GM21717 (cell line): ENCODE measurements at regions not wholly inside any gene's neighbourhood (a gene's known extent, or its start where the extent isn't known, plus 50 kb on each side); places are given as distances from the start of the nearest gene placed in this dataset.

Experiments
- ATAC-seq: cut with Tn5 transposase; IDR thresholded peaks from one replicate; pipeline ENCODE4 v1.9.1; 2021; ENCODE audit warnings: mild to moderate bottlenecking, moderate library complexity; ENCODE audit not compliant: unreplicated experiment

DNA sequence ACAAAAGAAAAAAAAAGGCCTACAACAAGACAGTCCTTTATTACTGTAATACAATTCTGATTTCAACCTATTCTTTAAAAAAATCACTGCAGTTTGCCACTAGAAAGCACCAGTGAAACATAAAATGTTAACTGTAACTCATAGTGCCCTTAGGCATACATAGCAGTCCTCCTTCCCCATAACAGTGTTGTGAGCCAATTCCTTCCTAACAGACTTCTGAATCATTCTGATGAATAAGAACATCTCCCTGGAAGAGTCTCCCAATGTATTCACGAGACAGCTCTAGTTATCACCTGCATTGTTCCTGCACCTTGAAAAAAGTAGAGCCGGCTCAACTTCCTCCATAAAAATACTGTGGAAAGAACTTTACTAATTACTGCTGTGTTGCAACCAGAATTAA lies 213.6 kb upstream of the FSCB start:
- no peak for ATAC-seq

DNA sequence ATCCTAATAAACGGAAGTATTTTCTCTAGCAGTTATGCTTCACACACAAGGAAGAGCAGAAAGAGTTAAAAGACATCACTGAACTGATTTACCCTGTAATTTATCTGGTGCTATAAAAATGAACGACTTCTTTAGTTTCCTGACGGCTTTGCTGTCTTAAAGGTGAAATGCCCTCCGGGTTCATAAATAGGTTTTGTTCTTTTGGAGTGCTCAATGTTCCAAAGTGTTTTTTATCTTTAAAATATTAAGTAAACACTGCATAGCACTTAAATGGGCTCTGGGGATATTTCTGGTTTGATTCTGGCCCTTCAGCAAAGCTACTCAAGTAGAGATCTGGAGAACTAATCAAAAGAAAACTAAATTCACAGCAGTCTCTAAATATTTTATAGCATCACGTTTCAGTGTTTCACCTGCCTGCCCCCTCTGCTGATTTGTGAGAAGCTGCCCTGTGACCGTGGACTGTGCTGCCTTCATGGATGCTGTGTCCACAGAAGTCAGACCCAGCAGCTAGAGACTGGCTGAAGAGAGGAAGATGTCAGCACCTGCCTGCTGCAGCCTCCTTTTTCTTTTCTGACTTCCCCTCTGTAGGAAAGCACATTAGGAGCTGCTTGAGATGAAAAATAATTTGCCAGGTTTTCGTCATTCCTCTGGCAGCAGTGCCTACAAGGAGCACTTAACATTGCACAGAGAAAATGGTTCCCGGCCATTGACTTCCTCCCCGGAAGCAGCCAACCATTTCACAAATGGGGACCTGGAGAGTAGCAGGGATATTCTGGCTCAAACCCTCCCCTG lies 205.1 kb upstream of the FSCB start:
- no peak for ATAC-seq

GRCh38 chr14:44701563-44702263 lies 194.6 kb upstream of the FSCB start:
- no peak for ATAC-seq

DNA sequence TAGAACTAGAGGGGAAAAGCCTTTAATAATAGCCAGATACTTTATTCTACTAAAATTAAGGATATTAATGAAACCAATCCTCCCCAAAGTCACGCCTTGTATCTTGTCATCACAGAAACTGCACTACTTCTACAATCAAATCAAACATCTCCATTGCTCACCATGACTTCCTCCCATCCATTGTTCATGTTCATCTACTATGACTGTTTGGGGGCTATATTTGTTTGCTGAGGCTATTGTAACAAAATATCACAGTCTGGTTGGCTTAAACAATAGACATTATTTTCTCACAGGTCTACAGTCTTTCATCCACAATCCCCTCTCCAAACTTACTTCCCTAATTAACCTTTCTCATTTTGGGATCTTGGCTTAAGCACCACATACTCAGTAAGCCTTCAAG lies 193.6 kb upstream of the FSCB start:
- ATAC-seq: no peak

GRCh38 chr14:44700184-44700583 lies 193.1 kb upstream of the FSCB start:
- no peak for ATAC-seq

- ATAC-seq: no peak
These were observed 192.3 kb upstream of the FSCB start for GRCh38 chr14:44699391-44699790.

DNA sequence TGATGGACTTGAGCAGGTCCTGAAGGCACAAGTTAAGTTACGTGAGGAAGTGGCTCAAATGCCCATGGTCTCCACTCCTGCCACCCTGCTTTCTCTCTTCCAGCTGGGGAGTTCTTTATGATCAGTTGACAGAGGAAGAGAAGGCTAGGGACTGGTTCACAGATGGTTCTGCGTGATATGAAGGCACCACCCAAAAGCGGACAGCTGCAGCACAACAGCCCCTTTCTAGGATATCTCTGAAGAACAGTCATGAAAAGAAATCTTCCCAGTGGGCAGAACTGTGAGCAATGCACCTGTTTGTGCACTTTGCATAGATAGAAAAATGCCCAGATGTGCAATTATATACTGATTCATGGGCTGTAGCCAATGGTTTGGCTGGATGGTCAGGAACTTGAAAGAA lies 162.4 kb upstream of the FSCB start:
- no peak for ATAC-seq

- ATAC-seq: no peak
These were observed 156.1 kb upstream of the FSCB start for GRCh38 chr14:44663136-44663535.

DNA sequence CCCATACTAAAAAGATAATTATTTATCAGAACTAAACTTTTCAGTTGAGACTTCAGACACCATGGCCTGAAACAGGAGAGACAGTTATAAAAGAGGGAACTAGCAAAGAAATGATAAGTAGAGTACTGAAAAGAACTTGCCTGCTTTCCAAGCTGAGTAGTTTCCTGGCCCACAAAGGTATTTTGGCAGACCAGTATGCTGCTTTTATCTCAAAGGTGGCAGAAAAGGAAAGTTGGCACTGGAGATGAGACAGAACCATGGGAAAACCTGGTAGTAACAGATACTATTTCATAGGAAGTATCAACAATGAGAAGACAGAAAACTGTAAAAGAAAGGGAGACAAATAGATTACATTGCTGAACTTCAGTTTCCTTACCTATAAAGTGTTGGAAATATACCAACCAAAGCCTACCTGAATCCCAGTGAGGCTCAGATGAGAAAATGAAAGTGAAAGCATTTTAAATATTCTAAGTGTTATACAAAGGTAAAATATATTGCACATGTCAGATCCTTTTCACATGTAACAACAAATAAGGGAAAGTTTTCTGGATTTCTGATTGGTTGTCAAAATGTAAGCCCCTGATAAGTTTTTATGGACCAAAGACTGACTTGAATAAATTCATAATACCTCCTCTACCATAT lies 155.3 kb upstream of the FSCB start:
- no peak for ATAC-seq

DNA sequence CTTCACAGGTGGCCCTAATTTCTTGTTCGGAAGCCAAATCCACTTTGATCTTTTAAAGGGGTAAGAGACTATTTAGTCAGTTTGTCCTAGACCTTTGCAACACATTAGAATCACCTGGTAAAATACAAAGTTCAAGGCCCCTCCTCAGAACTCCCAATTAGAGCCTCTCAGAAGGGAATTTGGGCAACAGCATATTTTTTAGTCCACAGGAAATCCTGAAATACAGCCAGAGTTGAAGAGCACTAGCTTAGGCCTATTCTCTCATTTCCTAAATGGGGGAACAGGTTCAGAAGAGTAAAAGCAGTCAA lies 151.3 kb upstream of the FSCB start:
- ATAC-seq: no peak

DNA sequence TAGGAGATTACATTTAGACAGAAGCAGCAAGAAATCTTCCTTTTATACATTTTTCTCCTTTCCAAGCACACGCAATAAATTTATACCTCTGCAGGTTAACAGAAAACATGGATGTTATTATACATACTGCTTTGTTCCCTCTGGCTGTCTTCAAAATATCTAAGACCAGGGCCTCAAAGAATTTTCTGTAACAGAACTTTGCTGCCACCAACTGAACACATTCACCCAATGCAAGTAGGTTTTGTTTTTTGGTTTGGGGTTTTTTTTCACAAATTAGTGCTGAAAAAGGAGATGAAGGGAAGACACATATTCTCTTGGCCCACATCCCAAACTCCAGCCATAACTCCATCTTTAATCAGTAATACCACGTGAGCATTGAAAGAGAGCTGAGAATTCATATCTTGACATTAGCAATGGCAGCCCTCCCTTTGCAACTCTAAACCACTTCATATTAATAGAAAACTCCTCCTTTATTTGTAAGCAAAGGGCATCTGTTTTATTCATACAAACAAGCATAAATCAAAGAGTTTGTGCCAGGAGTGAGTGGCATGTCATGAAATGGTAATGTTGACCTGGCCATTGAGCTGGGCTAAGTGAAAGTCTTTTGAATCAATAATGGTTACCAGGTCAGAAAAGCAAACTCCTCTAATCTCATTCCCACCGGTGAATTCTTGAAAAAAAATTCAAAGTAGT lies 150.8 kb upstream of the FSCB start:
- ATAC-seq: no peak

GRCh38 chr14:44657203-44657602 lies 150.1 kb upstream of the FSCB start:
- no peak for ATAC-seq

DNA sequence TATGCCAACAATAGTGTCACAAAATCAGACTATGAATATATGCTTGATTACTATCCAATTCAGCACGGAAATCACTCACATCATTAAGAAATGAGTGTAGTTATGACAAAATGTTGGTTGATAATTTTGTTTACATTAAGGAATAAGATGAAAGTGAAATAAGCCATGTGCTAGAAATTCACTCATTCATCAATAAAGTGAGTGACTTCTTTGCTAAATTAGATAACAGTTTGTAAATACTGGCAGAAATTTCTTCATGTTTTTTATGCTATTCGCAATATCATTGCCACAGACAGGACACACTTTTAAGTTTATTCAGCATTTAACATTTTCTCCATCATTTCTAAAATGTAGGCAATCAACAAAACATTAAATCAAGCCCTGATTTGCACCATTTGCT lies 147.5 kb upstream of the FSCB start:
- ATAC-seq: no peak

- ATAC-seq: no peak
These were observed 146.6 kb upstream of the FSCB start for GRCh38 chr14:44653641-44654040.

GRCh38 chr14:44652640-44653039 lies 145.6 kb upstream of the FSCB start:
- ATAC-seq: no peak

DNA sequence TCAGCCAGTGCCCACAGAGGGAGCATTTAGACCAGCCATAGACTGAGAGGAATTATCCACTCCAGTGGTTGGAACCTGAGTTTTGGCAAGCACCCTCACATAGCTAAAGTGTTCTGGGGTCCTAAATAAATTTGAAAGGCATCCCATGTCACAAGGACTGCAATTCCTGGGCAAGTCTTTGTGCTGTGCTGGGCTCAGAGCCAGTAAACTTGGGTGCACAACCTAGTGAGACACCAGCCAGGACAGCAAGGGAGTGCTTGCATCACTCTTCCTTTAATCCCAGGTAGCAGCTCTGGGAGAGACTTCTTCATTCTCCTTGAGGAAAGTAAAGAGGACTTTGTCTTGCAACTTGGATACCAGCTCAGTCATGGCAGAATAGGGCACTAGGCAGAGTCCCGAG lies 142.0 kb upstream of the FSCB start:
- ATAC-seq: no peak

GRCh38 chr14:44640416-44640815 lies 133.3 kb upstream of the FSCB start:
- ATAC-seq: no peak

DNA sequence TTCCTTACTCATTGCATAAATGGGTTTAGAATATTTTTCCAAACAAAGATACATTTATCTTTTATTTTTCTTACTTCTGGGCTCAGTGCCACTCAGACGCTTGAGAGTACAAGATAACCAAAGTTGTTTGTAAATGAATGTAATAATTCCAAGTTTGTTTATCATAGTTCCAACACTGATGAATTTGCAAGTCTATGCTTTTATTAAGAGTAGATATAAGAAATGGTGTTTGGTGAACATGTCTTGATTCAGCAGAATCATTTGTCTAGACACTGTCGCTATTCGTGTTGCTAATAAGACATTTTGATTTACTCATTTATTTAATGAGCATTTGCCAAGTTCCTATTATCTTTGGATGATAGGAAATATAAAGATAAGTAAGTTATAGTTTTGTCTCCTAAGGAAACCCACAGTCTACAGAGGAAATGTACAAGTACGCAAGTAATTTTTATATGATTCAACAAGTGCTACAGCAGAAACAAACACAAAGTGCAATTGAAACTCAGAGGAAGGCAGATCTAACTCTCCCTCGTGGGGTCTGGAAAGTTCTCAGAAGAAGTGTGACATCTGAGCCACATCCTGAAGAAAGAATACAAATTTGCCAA lies 132.8 kb upstream of the FSCB start:
- no peak for ATAC-seq

DNA sequence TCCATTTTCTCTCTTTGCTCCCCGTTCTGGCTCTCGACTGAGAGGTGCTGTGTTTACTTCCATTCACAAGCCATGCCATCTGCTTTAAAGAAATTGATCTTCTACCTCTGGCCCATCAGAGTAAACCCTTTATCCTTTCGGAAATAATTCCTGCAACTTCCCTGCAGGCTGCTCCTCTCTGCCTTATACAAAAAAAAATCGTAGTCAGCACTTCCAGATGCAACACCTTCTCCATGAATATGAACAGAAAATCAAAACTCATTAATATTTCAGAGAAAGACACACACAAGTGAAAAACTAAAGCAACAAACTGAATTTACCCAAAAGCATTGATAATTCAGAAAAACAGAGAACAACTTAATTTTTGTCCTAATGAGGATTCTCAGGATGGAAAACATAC lies 127.6 kb upstream of the FSCB start:
- no peak for ATAC-seq

GRCh38 chr14:44626423-44626822 lies 119.3 kb upstream of the FSCB start:
- ATAC-seq: no peak

- no peak for ATAC-seq
These were observed 118.0 kb upstream of the FSCB start for GRCh38 chr14:44625098-44625497.
